ENCODE measurements at regions not wholly inside any gene's neighbourhood (a gene's known extent, or its start where the extent isn't known, plus 50 kb on each side); places are given as distances from the start of the nearest gene placed in this dataset.
"Not testable (repeated sequence)": the region's sequence is repeated elsewhere in the genome, so short reads cannot be mapped to it uniquely, and the experiment has no call there.

- ATAC-seq (no peak), DNase-seq (no peak)
- H3K27me3 ChIP-seq (ENCODE audit: control insufficient read depth, insufficient read depth): no peaks in the 10 kb centered on the region
- no peaks in the 10 kb centered on the region for H3K9me3 ChIP-seq (ENCODE audit: control insufficient read depth, low read length)
- no peak overlapping the region for H3K4me3 ChIP-seq (ENCODE audit: low read length)
- no peak overlapping the region for H3K27ac ChIP-seq (ENCODE audit: low read length)
- intact Hi-C loops (cut with DNase I): no loop called here
- WGBS: 84% methylated on average over 6 of the region's 6 CpGs
- H3K4me1 ChIP-seq (ENCODE audit: control insufficient read depth, insufficient read depth, low read length): no peaks in the 10 kb centered on the region
These were observed 513.4 kb downstream of the CSNK1G3 start for GRCh38 chr5:124025306-124025845.

GRCh38 chr5:124022966-124023365 lies 511.0 kb downstream of the CSNK1G3 start:
- Histone ChIP-seq H3K4me3 (ENCODE audit: low read length) (no peak overlapping the region), H3K9me3 (ENCODE audit: control insufficient read depth, low read length) (no peaks in the 10 kb centered on the region), H3K27me3 (ENCODE audit: control insufficient read depth, insufficient read depth) (no peaks in the 10 kb centered on the region), H3K4me1 (ENCODE audit: control insufficient read depth, insufficient read depth, low read length) (no peaks in the 10 kb centered on the region), H3K27ac (ENCODE audit: low read length) (no peak overlapping the region)
- 94% methylated on average over 3 of the region's 3 CpGs for WGBS
- DNase-seq: no peak
- no peak for ATAC-seq
- intact Hi-C loops (cut with DNase I): no loop called here

GRCh38 chr5:124021776-124022175 lies 509.8 kb downstream of the CSNK1G3 start:
- no peaks in the 10 kb centered on the region for H3K27me3 ChIP-seq (ENCODE audit: control insufficient read depth, insufficient read depth)
- WGBS: 98% methylated on average over 1 of the region's 1 CpG
- H3K4me1 ChIP-seq (ENCODE audit: control insufficient read depth, insufficient read depth, low read length): no peaks in the 10 kb centered on the region
- DNase-seq (no peak), ATAC-seq (no peak)
- no peak overlapping the region for H3K4me3 ChIP-seq (ENCODE audit: low read length)
- no peaks in the 10 kb centered on the region for H3K9me3 ChIP-seq (ENCODE audit: control insufficient read depth, low read length)
- no peak overlapping the region for H3K27ac ChIP-seq (ENCODE audit: low read length)
- intact Hi-C loops (cut with DNase I): no loop called here

GRCh38 chr5:124021066-124021641 lies 509.2 kb downstream of the CSNK1G3 start:
- WGBS: 56% methylated on average over 1 of the region's 1 CpG
- DNase-seq (no peak), ATAC-seq (no peak)
- intact Hi-C loops (cut with DNase I): no loop called here
- Histone ChIP-seq H3K27me3 (ENCODE audit: control insufficient read depth, insufficient read depth) (no peaks in the 10 kb centered on the region), H3K9me3 (ENCODE audit: control insufficient read depth, low read length) (no peaks in the 10 kb centered on the region), H3K4me1 (ENCODE audit: control insufficient read depth, insufficient read depth, low read length) (no peaks in the 10 kb centered on the region), H3K27ac (ENCODE audit: low read length) (no peak overlapping the region), H3K4me3 (ENCODE audit: low read length) (no peak overlapping the region)

- H3K4me1 ChIP-seq (ENCODE audit: control insufficient read depth, insufficient read depth, low read length); DNase-seq; H3K9me3 ChIP-seq (ENCODE audit: control insufficient read depth, low read length); ATAC-seq; H3K27me3 ChIP-seq (ENCODE audit: control insufficient read depth, insufficient read depth); H3K4me3 ChIP-seq (ENCODE audit: low read length); intact Hi-C loops (cut with DNase I); H3K27ac ChIP-seq (ENCODE audit: low read length): not testable (repeated sequence)
- 93% methylated on average over 3 of the region's 5 CpGs for WGBS
These were observed 505.3 kb downstream of the CSNK1G3 start for GRCh38 chr5:124017321-124017720.

- Histone ChIP-seq H3K27ac (ENCODE audit: low read length) (no peak overlapping the region), H3K9me3 (ENCODE audit: control insufficient read depth, low read length) (no peaks in the 10 kb centered on the region), H3K4me1 (ENCODE audit: control insufficient read depth, insufficient read depth, low read length) (no peaks in the 10 kb centered on the region), H3K27me3 (ENCODE audit: control insufficient read depth, insufficient read depth) (no peaks in the 10 kb centered on the region), H3K4me3 (ENCODE audit: low read length) (no peak overlapping the region)
- 77% methylated on average over 2 of the region's 2 CpGs for WGBS
- intact Hi-C loops (cut with DNase I): no loop called here
- DNase-seq: no peak
- ATAC-seq: no peak
These were observed 495.9 kb downstream of the CSNK1G3 start for GRCh38 chr5:124007675-124008398.

- Histone ChIP-seq H3K4me1 (ENCODE audit: control insufficient read depth, insufficient read depth, low read length) (peaks cover 3% of the 10 kb centered on the region), H3K27ac (ENCODE audit: low read length) (no peak overlapping the region), H3K9me3 (ENCODE audit: control insufficient read depth, low read length) (no peaks in the 10 kb centered on the region), H3K4me3 (ENCODE audit: low read length) (no peak overlapping the region), H3K27me3 (ENCODE audit: control insufficient read depth, insufficient read depth) (no peaks in the 10 kb centered on the region)
- intact Hi-C loops (cut with DNase I): no loop called here
- 68% methylated on average over 4 of the region's 4 CpGs for WGBS
- DNase-seq (no peak), ATAC-seq (no peak)
These were observed 489.1 kb downstream of the CSNK1G3 start for GRCh38 chr5:124001036-124001615.

GRCh38 chr5:124000538-124000937 lies 488.6 kb downstream of the CSNK1G3 start:
- peaks cover 3% of the 10 kb centered on the region for H3K4me1 ChIP-seq (ENCODE audit: control insufficient read depth, insufficient read depth, low read length)
- ATAC-seq (no peak), DNase-seq (no peak)
- no peaks in the 10 kb centered on the region for H3K27me3 ChIP-seq (ENCODE audit: control insufficient read depth, insufficient read depth)
- intact Hi-C loops (cut with DNase I): no loop called here
- no peak overlapping the region for H3K27ac ChIP-seq (ENCODE audit: low read length)
- no peak overlapping the region for H3K4me3 ChIP-seq (ENCODE audit: low read length)
- no peaks in the 10 kb centered on the region for H3K9me3 ChIP-seq (ENCODE audit: control insufficient read depth, low read length)
- 18% methylated on average over 2 of the region's 2 CpGs for WGBS

- ATAC-seq: no peak
- Histone ChIP-seq H3K4me3 (ENCODE audit: low read length) (no peak overlapping the region), H3K4me1 (ENCODE audit: control insufficient read depth, insufficient read depth, low read length) (peaks cover 3% of the 10 kb centered on the region), H3K27me3 (ENCODE audit: control insufficient read depth, insufficient read depth) (no peaks in the 10 kb centered on the region), H3K27ac (ENCODE audit: low read length) (no peak overlapping the region), H3K9me3 (ENCODE audit: control insufficient read depth, low read length) (no peaks in the 10 kb centered on the region)
- no peak for DNase-seq
- intact Hi-C loops (cut with DNase I): no loop called here
- 36% methylated on average over 7 of the region's 7 CpGs for WGBS
These were observed 485.7 kb downstream of the CSNK1G3 start for GRCh38 chr5:123997462-123998215.

GRCh38 chr5:123997064-123997461 lies 485.1 kb downstream of the CSNK1G3 start:
- H3K9me3 ChIP-seq (ENCODE audit: control insufficient read depth, low read length): no peaks in the 10 kb centered on the region
- no peaks in the 10 kb centered on the region for H3K27me3 ChIP-seq (ENCODE audit: control insufficient read depth, insufficient read depth)
- intact Hi-C loops (cut with DNase I): no loop called here
- ATAC-seq (no peak), DNase-seq (no peak)
- H3K27ac ChIP-seq (ENCODE audit: low read length): no peak overlapping the region
- peaks cover 3% of the 10 kb centered on the region for H3K4me1 ChIP-seq (ENCODE audit: control insufficient read depth, insufficient read depth, low read length)
- H3K4me3 ChIP-seq (ENCODE audit: low read length): no peak overlapping the region

GRCh38 chr5:123992641-123993040 lies 480.7 kb downstream of the CSNK1G3 start:
- Histone ChIP-seq H3K9me3 (ENCODE audit: control insufficient read depth, low read length) (no peaks in the 10 kb centered on the region), H3K4me3 (ENCODE audit: low read length) (no peak overlapping the region), H3K27me3 (ENCODE audit: control insufficient read depth, insufficient read depth) (no peaks in the 10 kb centered on the region), H3K4me1 (ENCODE audit: control insufficient read depth, insufficient read depth, low read length) (no peaks in the 10 kb centered on the region), H3K27ac (ENCODE audit: low read length) (no peak overlapping the region)
- no peak for DNase-seq
- intact Hi-C loops (cut with DNase I): no loop called here
- WGBS: 69% methylated on average over 2 of the region's 2 CpGs
- ATAC-seq: no peak

All from right cardiac atrium (tissue), 5 donors.